Midbrain (tissue), 1 donor: ENCODE measurements at regions not wholly inside any gene's neighbourhood (a gene's known extent, or its start where the extent isn't known, plus 50 kb on each side); places are given as distances from the start of the nearest gene placed in this dataset.

Experiments used
- DNase-seq: peaks from one replicate; lab custom pipeline; 2025; lab: John Stamatoyannopoulos, UW

DNA sequence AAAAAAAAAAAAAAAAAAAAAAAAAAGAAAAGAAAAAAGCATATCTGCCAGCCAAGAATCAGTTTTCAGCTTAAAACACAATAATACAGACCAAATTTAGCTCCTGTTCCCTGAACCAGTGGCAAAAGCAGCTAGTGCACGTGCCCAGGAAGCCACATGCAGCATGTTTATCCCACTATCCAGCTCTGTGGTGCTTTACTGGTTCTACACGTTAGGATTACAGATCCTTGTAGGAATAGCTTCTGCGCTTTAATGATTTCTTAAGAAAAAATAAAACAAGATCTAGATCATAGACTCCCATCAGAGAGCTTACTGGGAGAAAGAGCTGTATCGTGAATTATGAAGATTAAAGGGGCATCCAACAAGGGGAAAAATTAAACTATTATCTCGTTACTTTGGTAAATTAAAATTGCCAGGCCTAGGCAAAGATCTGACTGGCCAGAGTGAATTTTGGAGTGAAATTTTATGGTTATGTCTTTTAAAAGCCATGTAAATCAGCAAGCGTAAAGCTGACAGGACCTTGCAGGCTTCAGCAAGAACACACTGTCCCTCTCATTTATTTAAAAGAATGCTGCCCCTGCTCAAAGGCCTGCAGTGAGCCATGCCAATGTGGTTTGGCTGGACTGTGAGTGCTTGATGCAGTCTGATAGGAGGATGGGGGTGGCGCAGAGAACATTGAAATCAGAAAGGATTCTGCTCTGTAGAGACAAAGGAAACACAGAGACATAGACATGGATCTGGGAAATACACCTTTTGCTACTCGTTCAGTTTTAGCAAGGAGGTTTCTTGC lies 177.3 kb upstream of the PHYHIPL start:
- peak; percentile 90 for DNase-seq

DNA sequence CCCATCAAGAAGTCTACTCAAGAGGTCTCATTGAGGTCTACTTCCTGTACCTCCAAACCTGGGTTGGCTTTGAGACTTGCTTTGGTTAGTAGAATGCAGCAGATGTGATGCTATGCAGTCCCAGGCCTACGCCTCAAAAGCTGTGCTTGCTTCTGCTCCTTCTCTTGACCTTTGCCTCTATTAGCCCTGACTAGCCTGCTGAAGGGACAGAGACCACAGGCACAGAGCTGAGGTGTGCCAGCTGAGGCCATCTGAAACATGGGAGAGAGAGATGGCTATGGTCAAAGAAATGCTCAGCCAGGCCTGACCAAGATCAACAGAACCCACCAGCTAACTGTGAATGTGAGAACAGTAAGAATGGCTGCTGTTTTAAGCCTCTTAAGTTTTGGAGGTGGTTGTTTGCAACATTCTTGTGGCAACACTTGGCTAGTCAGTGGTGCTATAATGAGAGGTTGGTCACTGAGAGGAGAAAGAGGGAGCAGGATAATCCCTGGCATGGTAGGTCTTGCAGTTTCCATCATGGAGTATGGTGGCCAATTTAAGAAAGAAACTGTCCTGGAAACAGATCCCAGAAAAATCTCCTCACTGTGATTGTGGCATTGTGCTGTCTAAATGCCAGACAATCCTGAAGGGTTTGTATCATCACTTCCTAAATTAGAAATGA lies 176.1 kb upstream of the PHYHIPL start:
- no peak for DNase-seq

DNA sequence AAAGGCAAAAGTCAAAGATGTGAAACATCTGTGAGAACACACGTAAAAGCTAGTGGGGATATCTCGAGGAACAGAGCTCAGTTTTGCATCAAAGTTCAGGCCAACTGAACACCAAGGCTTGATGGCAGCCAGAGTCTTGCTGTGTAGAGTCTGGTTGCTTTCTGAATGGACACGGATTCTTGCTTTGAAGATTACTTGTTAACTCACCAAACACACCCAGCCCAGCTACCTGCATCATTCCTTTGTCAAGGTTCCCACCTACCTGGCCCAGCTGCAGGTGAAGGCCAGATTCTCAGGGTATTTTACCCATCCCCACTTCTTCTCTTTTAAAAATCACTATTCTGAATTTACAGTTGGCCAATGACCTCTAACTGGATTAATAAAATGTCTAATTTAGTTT lies 174.4 kb upstream of the PHYHIPL start:
- no peak for DNase-seq

DNA sequence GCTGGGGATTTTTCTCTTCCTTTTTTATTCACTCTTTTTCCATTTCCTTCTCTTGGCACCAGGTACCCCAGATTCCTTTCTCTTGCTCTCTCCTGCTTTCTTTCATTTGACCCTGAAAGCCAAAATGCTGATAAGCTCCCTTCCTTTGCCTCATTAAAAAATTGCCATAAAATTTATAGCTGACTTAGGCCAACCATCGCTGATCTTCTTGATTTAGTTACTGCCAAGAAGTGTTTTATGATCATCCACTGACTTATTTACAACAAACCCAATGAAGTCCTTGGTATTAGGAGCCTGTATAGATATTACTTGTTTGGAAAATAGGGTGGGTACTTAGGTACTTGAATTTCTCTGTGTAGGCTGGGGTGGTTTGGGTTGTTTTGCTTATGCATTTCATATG lies 173.2 kb upstream of the PHYHIPL start:
- DNase-seq, result no peak

DNA sequence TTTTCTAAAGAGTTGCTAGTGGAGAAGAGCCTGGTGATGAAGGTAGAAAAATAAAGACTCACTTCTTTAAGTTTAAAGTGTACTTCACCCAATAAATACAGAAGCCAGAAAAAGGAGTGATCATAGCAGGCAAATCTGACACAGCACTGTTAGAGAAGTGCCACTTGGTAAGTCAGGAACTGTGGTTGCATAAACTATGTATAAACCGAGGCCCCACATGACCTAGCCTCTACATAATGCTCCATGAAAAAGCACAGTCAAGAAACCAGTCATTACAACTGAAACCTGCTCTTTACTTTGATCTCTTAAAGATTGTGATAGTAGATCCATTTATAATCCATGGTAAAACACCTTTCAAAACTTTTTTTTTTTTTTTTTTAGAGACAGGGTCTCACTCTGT lies 172.1 kb upstream of the PHYHIPL start:
- no peak for DNase-seq

DNA sequence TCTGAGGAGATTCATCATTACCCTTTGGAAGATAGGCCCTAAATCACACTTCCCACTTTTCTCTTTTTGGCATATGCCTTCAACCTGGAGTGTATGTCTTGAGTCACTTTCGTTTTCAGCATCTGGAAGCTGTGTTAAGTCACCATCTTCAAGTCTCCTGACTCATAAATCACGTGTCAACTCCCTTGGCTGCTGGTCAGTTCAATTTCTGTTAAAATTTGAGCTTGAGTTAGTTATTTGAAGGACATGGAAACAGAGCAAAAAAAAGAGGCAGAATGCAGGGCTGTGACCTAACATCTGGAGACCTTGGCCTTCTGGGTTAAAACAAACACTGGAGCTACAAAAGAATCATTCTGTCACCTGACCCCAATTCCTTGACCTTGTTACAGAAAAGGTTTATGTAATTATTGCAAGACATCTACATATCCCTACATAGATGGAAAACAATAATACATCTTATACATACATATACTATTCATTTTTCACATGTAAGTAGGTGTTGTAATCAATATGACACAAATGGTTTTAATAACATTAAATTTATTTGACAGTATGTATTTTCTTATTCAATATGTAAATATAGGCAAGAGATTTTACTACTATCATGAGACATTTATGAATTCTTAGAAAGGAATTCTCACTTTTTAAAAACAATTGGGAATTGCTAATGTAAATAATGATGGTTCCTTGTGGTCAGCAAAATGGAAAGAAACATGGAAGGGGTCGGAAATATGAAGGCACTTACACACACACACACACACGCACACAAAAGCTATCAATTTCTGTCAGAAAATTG lies 169.7 kb upstream of the PHYHIPL start:
- DNase-seq, result no peak

DNA sequence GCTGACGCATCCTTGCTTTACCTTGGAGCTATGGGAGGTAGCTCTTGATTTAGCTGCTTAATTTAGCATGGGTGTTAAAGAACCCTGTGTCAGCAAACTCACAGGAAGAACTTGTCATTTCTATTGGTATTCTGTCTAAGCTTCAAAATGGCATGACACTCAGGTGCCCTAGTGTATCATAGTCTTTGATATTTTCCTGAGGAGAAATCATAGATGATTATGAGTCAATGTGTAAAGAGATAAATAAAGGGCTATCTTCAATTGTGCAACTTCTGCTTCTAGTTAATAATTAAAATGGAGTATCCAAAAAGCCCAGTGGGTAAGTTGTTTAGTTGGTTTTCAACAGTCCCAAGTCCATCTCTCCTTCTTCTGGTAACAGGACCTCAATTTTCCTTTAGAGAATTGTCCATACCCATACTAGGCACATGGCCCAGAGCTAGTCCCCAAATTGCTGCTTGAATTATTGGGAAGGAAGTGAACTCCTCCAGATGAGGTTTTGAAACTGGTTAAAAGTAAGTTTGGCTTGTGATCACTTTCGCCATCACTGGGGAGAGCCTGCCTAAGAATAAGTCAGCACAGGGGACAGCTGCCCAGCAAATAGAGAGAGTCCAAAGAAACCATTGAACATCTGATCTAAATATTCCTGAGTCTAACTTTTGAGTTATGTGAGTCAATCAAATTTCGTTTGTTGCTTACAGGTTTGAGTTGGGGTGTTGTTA lies 169.0 kb upstream of the PHYHIPL start:
- DNase-seq, result no peak

DNA sequence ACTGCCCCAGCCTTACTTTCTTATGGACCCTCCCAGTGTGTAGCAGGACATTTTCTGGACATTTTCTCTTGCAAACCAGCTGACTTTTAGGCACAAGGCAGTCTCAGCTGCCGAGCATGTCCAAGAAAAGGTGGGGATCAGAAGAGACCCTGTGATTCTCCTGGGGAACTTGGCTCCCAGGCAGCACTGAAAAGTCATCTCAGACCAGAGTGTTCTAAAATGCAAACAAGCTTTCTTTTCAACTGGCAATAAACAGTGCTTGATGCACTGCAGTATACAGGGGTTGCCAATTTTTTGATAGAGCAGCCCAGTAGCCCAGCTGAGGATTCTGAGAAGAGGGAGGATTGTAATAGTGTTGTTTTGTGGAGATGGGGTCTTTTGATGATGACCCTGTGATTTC lies 168.0 kb upstream of the PHYHIPL start:
- DNase-seq, result peak; percentile 72

DNA sequence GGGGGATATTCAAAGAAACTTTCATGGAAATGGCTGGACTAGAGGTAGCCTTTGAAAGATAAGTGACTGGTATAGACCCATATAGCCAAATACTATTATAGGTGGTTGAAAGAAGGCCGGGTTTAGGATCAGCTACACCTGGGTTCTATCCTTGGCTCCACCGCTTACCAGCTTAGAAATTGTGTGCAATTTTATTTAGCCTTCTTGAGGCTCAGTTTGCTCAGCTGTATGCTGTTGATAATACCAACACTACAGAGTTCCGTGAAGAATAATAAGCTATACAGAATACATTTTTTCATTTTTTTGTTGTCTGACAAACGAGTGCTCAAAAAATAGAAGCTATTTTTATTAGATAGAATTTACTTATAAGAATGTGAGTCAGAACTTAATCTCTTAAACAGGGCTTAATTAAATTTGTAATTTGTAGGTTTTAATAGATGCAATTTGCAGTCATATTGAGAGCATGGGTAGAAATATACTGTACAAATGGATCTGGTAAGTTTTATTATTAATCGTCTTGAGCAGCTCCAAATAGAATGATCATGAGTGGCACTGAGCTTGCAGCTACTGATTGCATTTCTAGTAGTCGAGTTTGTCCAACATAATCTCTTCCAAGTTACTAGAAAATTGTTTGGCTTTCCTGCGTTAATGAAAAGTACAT lies 164.3 kb upstream of the PHYHIPL start:
- DNase-seq, result no peak

DNA sequence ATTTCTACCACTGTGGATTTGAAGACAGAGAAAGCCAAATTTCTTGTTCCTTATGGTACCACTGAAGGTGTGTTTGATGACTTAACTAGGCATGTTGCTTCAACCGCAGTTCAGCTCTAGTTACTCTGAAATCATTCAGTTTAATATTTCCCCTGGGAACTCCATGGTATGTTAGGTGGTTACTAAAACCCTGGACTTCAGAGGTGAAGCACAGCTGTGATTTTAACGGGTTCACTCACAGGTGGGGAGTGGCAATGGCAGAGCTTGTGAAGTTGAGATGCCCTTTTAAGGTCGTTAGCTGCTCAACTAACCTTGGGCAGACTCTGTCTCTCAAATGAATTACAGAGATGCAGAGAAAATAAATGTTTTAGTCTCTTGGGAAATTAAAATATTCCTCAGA lies 163.6 kb upstream of the PHYHIPL start:
- DNase-seq, result no peak

DNA sequence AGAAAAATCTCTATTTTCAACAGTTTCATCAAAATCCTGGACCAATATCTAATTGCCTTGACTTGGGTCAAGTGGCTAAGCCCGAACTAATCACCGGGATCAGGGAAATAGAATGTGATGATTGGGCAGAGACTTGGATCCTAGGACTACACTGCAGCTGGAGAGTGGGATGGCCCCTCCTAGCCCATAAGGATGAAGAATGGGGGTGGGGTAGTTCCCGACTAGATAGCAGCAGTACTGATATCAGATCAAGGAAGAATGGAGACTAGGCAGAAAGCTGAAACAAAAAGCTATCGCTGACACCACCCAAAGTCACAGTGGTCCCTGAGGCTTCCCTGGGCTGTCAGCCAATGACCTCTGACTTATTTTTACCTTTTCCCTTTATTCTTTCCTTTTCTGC lies 160.4 kb upstream of the PHYHIPL start:
- DNase-seq, result no peak

DNA sequence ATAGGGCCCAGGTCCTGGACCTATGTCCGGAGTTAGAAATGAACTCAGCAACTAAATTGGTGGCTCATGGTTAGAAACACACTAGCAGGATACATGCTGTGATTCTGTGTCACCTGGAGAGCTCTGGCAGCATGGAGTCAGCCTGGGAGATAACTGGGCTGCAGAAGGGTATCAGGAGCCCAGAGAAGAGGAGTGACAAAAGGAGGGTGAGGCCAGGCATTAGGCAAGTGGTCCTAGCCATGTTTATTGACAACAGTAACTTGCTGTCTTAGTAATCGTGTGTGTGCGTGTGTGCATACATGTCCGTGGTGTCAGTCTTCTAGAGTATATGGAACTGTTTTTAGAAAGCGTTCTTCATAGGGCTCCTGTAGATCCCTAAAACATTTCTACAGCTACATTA lies 157.5 kb upstream of the PHYHIPL start:
- DNase-seq, result no peak

DNA sequence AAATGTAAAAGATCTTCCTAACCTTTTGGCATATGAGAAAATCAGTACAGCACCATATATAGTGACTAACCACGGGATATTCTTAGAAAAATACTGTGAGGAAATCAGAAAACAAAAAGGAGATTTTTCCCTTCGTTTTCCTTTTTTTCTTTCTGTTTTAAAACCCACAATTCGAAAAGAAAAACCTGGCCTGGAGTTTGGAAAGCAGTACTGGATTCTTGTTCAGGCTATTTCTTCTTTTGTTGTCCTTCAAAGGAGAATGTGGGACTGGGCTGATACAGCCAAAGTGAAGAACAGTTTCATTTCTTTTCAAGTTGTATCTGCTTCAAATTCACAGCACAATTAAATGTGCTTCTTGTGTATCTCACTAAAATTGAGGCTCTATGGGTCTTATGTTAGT lies 156.8 kb upstream of the PHYHIPL start:
- peak; percentile 69 for DNase-seq

DNA sequence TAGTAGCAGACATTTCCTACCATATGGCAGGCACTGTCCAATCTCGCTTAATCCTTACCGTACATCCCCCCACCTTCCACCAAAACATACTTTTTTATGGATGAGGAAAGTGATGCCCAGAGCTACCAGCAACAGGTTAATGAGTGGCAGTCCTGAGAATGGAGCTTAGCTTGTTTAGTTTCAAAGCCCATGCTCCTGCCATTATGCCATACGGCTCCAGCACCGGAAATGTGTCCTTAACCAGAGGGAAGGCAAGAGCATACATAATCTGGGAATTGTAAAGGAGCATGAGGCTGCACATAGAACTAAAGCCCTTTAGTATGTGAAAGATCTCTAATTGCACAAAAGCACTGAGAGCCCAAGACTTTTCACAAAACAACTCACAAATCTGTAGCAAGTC lies 155.9 kb upstream of the PHYHIPL start:
- no peak for DNase-seq

DNA sequence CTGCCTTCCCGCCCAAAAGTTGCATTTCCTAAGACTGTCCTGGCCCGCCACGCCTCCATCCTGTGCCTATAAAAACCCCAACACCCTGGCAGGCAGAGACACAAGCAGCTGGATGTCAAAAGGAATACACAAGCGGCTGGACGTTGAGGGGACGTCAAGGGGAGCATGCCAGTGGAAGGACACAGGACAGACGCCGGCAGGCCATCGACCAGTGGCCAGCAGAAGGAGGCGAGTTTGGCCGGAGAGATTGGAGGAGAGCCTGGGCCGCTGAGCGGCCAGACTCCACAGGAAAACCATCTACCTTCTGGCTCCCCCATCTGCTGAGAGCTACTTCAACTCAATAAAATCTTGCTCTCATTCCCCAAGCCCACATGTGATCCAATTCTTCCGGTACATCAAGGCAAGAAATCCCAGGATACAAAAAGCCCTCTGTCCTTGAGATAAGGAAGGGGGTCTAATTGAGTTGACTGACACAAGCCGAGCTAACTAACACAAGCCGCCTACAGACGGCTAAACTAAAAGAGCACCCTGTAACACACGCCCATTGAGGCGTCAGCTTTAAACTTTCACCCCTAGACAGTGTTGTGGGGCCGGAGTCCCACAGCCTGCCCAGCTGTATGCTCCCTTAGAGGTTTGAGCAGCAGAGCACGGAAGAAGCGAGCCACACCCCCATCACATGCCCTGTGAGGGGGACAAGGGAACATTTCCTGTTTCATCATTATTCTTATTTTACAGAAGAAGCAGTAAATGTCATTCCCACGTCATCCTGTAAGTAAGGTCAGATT lies 150.3 kb upstream of the PHYHIPL start:
- no peak for DNase-seq

DNA sequence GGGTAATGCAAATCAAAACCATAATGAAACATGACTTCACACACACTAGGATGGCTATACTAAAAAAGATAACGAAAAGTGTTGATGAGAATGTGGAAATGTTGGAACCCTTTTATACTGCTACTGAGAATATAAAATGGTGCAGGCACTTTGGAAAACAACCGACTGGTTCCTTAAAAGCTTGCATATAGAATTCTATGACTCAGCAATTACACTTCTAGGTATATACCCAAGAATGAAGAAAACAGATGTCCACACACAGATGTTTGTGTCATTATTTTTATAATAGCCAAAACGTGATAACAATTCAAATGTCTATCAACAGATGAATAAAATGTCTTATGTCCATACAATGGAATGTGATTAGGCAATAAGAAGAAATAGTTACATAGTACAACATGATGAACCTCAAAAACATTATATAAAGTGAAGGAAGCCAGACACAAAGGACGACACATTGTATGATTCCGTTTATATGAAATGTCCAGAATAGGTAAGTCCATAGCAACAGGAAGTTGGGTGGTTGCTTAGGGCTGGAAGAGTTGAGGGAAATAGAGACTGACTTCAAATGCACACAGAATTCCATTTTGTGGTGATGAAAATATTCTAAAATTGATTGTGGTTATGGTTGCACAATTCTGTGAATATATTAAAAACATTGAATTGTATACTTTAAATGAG lies 148.3 kb upstream of the PHYHIPL start:
- DNase-seq, result no peak

DNA sequence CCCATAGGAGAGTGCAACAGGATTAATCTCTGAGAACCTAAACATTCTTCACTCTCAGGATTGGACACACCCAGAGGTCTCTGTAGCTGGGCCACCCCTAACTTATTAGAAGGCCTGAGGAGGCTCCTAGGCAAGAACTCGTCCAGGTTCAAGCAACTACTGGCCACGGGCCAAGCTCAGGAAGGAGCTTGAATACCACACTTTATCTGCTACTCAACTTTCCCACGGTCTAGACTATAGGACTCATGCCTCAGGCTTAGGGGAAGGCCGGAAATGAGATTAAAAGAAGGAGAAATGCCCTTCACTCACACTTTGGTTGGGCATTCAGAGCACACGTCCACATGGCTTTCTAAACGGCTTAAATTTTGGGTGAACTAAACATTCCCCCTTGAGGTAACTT lies 142.8 kb upstream of the PHYHIPL start:
- DNase-seq, result no peak

DNA sequence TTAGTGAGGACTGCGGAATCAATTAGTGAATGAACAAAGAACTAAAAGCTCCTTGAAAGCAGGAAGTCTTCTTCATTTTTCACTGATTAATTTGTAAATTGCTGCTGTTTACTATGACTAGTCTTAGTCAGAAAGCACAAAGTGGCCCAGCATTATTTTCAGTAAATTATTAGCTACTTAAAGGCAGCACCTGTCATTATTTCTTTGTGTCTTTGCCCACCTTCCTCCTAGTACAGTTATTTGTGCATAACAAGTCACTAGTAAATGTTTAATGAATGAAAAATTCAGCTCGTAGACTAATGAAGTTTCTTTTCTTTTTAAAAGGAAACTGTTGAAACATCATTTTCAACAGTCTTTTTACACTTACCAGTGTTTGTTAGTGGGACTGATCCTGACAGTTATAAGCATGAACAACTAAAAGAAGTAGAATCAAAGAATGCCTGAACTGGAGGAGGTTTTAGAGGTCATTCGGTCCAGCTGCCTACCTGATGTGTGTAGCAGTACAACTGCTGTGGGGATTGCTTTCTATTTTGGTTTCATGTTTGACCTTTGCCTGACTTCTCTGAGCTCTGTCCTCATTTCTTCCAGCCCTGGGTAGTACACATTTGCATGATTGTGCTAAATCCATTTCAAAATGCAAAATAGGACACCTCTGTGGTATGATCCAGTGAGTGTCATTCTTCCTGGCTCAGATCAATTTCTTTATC lies 140.0 kb upstream of the PHYHIPL start:
- DNase-seq, result no peak

DNA sequence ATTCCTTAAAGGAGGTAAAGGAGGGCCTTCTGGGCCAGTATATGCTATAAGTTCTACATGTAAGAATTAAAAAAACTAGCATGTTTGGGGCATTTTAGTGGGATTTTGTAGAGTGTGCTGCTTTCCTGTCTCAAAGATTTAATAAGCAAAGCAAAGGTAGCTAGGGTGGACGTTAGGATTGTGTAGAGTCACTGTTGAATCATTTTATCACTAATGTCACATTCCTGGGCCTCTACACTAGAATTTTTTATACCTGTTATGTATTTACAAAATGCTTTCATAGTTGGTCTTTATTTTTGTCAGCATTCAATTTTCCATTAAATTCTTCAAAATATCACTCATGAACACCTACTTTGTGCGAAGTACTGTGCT lies 139.4 kb upstream of the PHYHIPL start:
- DNase-seq, result no peak

DNA sequence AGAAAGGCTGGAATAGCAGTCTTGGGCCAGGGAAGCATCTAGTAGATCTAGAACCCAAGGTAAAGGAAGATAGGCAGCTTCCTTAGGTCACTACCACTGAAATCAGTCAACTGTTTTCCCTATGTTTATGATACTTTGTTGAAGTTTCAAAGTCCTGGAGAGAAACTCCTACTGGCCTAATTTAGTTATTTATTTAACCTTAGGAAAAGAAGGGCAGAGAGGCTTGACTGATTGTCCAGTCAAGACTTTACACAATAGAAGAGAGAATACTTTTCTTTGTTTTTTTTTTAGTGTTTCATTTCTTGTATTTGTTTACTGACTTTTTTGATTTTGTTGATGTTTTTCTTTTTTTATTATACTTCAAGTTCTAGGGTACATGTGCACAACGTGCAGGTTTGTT lies 138.9 kb upstream of the PHYHIPL start:
- no peak for DNase-seq
